ENCODE measurements at regions not wholly inside any gene's neighbourhood (a gene's known extent, or its start where the extent isn't known, plus 50 kb on each side); places are given as distances from the start of the nearest gene placed in this dataset.

DNA sequence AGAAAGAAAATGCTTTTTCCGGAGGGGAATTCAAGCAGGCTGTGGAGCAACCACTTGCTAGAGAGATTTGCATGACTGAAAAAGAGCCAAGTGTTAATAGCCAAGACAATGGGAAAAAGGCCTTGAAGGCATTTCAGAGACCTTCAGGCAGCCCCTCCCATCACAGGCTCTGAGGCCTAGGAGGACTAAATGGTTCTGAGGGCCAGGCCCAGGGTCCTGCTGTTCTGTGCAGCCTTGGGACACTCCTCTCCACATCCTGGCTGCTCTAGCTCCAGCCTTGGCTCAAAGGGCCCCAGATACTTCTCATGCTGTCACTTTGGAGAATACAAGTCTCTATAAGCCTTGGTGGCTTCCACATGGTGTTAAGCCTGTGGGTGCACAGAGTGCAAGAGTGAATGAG lies 81.8 kb downstream of the B3GNT2 start:
- TF ChIP-seq, protein P1, sequence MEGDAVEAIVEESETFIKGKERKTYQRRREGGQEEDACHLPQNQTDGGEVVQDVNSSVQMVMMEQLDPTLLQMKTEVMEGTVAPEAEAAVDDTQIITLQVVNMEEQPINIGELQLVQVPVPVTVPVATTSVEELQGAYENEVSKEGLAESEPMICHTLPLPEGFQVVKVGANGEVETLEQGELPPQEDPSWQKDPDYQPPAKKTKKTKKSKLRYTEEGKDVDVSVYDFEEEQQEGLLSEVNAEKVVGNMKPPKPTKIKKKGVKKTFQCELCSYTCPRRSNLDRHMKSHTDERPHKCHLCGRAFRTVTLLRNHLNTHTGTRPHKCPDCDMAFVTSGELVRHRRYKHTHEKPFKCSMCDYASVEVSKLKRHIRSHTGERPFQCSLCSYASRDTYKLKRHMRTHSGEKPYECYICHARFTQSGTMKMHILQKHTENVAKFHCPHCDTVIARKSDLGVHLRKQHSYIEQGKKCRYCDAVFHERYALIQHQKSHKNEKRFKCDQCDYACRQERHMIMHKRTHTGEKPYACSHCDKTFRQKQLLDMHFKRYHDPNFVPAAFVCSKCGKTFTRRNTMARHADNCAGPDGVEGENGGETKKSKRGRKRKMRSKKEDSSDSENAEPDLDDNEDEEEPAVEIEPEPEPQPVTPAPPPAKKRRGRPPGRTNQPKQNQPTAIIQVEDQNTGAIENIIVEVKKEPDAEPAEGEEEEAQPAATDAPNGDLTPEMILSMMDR (IDR thresholded peaks at IDR 0.05; ENCODE audit: low read depth, low read length): no peak

More for the DNA sequence above, 81.8 kb downstream of the B3GNT2 start:
- DNase-seq (ENCODE audit: extremely low read depth, low read depth): no peak
